OCI-LY7 (cell line): ENCODE measurements at regions not wholly inside any gene's neighbourhood (a gene's known extent, or its start where the extent isn't known, plus 50 kb on each side); places are given as distances from the start of the nearest gene placed in this dataset.

Experiments used
- BruUV-seq: library from RNA; stranded (reverse); fragments of 400-500 nt; replicated peaks from 2 replicates; lab custom pipeline; 2021; lab: Mats Ljungman, UMichigan
- CTCF ChIA-PET: fragments of 300-600 bp; sonication (Branson Sonifier 250); formaldehyde crosslinking; loops from one replicate; lab custom pipeline; 2022; ENCODE audit warnings: antibody characterized with exemption; ENCODE audit not compliant: unreplicated experiment; lab: Charles Lee
- POLR2A ChIA-PET: fragments of 300-600 bp; sonication (Branson Sonifier 250); formaldehyde crosslinking; loops from one replicate; lab custom pipeline; 2022; ENCODE audit warnings: antibody characterized with exemption; lab: Charles Lee
- DNase-seq: peaks from one replicate; pipeline ENCODE4 v3.0.0-alpha.2; 2015; ENCODE audit warnings: low spot score
- H2AFZ ChIP-seq: fragments of 200-600 bp; sonication (generic), shearing (Covaris generic); 2 replicates; pipeline ENCODE4 v1.6.1; 2014; ENCODE audit warnings: mild to moderate bottlenecking, antibody characterized with exemption, low read length, moderate library complexity
- H3K27ac ChIP-seq: fragments of 200-600 bp; sonication (generic); 2 replicates; pipeline ENCODE4 v1.5.1; 2014; ENCODE audit warnings: mixed run types, low read depth, mild to moderate bottlenecking, moderate library complexity, low read length, inconsistent platforms; ENCODE audit not compliant: poor library complexity, severe bottlenecking
- H3K36me3 ChIP-seq: fragments of 200-600 bp; sonication (generic); 2 replicates; pipeline ENCODE4 v1.6.1; 2014; ENCODE audit warnings: mild to moderate bottlenecking, antibody characterized with exemption, low read length, moderate library complexity, mixed read lengths; ENCODE audit not compliant: insufficient read depth
- H3K4me1 ChIP-seq: fragments of 200-600 bp; sonication (generic); 2 replicates; pipeline ENCODE4 v1.5.1; 2014; ENCODE audit warnings: mild to moderate bottlenecking, low read length; ENCODE audit not compliant: insufficient read depth, poor library complexity, severe bottlenecking
- H3K4me2 ChIP-seq: fragments of 200-600 bp; sonication (generic); 2 replicates; pipeline ENCODE4 v1.6.1; 2014; ENCODE audit warnings: mild to moderate bottlenecking, low read length
- H3K4me3 ChIP-seq: fragments of 200-600 bp; sonication (generic); 2 replicates; pipeline ENCODE4 v1.5.1; 2014; ENCODE audit warnings: mild to moderate bottlenecking, low read depth, low read length; ENCODE audit not compliant: poor library complexity, severe bottlenecking
- H3K79me2 ChIP-seq: fragments of 200-600 bp; sonication (generic); 2 replicates; pipeline ENCODE4 v1.6.1; 2016; ENCODE audit warnings: low read depth, mild to moderate bottlenecking, low read length, moderate library complexity, mixed read lengths; ENCODE audit not compliant: insufficient read depth
- H3K9me2 ChIP-seq: fragments of 200-600 bp; sonication (generic); 2 replicates; pipeline ENCODE4 v1.6.1; 2016; ENCODE audit warnings: mild to moderate bottlenecking, low read length, mixed read lengths; ENCODE audit not compliant: insufficient read depth
- H3K9me3 ChIP-seq: fragments of 200-600 bp; sonication (generic); 2 replicates; pipeline ENCODE4 v1.6.1; 2014; ENCODE audit warnings: mild to moderate bottlenecking, mixed run types, low read length, mixed read lengths
- H4K20me1 ChIP-seq: fragments of 200-600 bp; sonication (generic); 2 replicates; pipeline ENCODE4 v1.6.1; 2014; ENCODE audit warnings: mild to moderate bottlenecking, antibody characterized with exemption, low read length, moderate library complexity, mixed read lengths; ENCODE audit not compliant: insufficient read depth
- EZH2phosphoT487 ChIP-seq: fragments of 200-600 bp; sonication (generic); IDR thresholded peaks from 2 replicates; pipeline ENCODE4 v1.6.1; 2018; ENCODE audit warnings: low read depth, borderline replicate concordance, mild to moderate bottlenecking, mixed run types, antibody characterized with exemption, low read length, moderate library complexity, mixed read lengths
- intact Hi-C: fragments of 100-400 bp; cut with micrococcal nuclease; formaldehyde crosslinking; loops from one replicate; pipeline ENCODE4 v1.10.0; 2022; ENCODE audit not compliant: unreplicated experiment
- TF ChIP-seq, protein P1 (sequence below): fragments of 200-600 bp; sonication (generic); conservative IDR thresholded peaks from 2 replicates; pipeline ENCODE4 v1.5.1; 2014; ENCODE audit warnings: mild to moderate bottlenecking, antibody characterized with exemption, low read length, moderate library complexity, mixed read lengths

GRCh38 chr16:81172769-81173658 is 65.5 kb upstream of the BCO1 start:
- Histone ChIP-seq H3K4me1 (no peaks in the 10 kb centered on the region), H3K4me3 (no peak overlapping the region), H3K36me3 (no peaks in the 10 kb centered on the region), H2AFZ (no peak overlapping the region), H3K9me2 (no peaks in the 10 kb centered on the region), H3K27ac (no peak overlapping the region), H3K4me2 (no peak overlapping the region), H3K9me3 (no peaks in the 10 kb centered on the region), H4K20me1 (no peaks in the 10 kb centered on the region), H3K79me2 (no peaks in the 10 kb centered on the region)
- POLR2A ChIA-PET, result interaction anchor here (0.5 kb wide), 1 partner anchor 33 kb away, joined by 4 read pairs; no protein-coding TSS in a partner anchor
- CTCF ChIA-PET, result interaction anchor here (0.6 kb wide), 1 partner anchor 21 kb away, joined by 3 read pairs; no protein-coding TSS in a partner anchor
- intact Hi-C loops, result no loop called here
- DNase-seq, result no peak
- no peak for TF ChIP-seq EZH2phosphoT487
- TF ChIP-seq, protein P1, sequence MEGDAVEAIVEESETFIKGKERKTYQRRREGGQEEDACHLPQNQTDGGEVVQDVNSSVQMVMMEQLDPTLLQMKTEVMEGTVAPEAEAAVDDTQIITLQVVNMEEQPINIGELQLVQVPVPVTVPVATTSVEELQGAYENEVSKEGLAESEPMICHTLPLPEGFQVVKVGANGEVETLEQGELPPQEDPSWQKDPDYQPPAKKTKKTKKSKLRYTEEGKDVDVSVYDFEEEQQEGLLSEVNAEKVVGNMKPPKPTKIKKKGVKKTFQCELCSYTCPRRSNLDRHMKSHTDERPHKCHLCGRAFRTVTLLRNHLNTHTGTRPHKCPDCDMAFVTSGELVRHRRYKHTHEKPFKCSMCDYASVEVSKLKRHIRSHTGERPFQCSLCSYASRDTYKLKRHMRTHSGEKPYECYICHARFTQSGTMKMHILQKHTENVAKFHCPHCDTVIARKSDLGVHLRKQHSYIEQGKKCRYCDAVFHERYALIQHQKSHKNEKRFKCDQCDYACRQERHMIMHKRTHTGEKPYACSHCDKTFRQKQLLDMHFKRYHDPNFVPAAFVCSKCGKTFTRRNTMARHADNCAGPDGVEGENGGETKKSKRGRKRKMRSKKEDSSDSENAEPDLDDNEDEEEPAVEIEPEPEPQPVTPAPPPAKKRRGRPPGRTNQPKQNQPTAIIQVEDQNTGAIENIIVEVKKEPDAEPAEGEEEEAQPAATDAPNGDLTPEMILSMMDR, result no peak
- no TSS peak for BruUV-seq

DNA sequence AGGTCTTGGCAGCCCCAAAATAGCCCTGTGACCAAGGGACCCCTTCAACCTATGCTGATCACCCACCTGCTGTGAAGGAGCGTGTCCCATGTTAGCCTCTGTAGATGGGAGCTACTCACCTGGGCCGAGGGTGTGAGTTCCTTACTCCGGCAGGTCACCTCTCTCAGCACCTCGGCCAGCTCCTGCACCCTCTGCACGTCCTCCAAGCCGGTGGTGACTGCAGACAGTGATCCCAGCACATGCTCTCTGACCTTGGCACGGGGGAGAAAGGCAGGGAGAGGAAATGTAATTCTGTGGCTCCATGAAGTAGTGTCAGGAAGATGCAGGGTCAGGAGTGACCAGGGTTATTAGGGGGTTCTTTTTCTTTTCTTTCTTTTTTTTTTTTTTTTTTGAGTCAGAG is 67.7 kb upstream of the BCO1 start:
- TF ChIP-seq EZH2phosphoT487, result no peak
- TF ChIP-seq, protein P1, result no peak
- intact Hi-C loops, result no loop called here
- H4K20me1 ChIP-seq, result no peaks in the 10 kb centered on the region

GRCh38 chr16:81168406-81168805 is 70.1 kb upstream of the BCO1 start:
- no TSS peak for BruUV-seq
- ChIA-PET CTCF (no interaction called here), POLR2A (no interaction called here)
- Histone ChIP-seq H3K4me2 (no peak overlapping the region), H3K27ac (no peak overlapping the region), H3K79me2 (no peaks in the 10 kb centered on the region), H4K20me1 (no peaks in the 10 kb centered on the region), H3K9me2 (no peaks in the 10 kb centered on the region), H3K4me3 (no peak overlapping the region), H2AFZ (no peak overlapping the region), H3K9me3 (no peaks in the 10 kb centered on the region), H3K36me3 (no peaks in the 10 kb centered on the region), H3K4me1 (no peaks in the 10 kb centered on the region)
- no peak for DNase-seq
- intact Hi-C loops, result no loop called here
- no peak for TF ChIP-seq EZH2phosphoT487
- TF ChIP-seq, protein P1, result no peak

More for the DNA sequence above, 67.7 kb upstream of the BCO1 start:
- Histone ChIP-seq H3K4me3 (no peak overlapping the region), H3K27ac (no peak overlapping the region), H3K4me2 (no peak overlapping the region), H3K9me2 (no peaks in the 10 kb centered on the region), H3K36me3 (no peaks in the 10 kb centered on the region), H3K79me2 (no peaks in the 10 kb centered on the region), H2AFZ (no peak overlapping the region), H3K4me1 (no peaks in the 10 kb centered on the region), H3K9me3 (no peaks in the 10 kb centered on the region)
- DNase-seq, result no peak
- ChIA-PET CTCF (no interaction called here), POLR2A (interaction anchor here (0.6 kb wide), 1 partner anchor 46 kb away, joined by 3 read pairs; no protein-coding TSS in a partner anchor)
- no TSS peak for BruUV-seq
